Gastrocnemius medialis (tissue), 4 donors: ENCODE measurements at regions not wholly inside any gene's neighbourhood (a gene's known extent, or its start where the extent isn't known, plus 50 kb on each side); places are given as distances from the start of the nearest gene placed in this dataset.

ENCODE experiments used
- POLR2A ChIP-seq, 2 donors: fragments of 450-650 bp; IDR thresholded peaks; one replicate each; pipeline ENCODE4 v1.6.1; 2017; ENCODE audit warnings: antibody characterized with exemption in 2 of 2, mild to moderate bottlenecking in 2 of 2, moderate library complexity in 2 of 2
- TF ChIP-seq, protein P1 (sequence below), 5 experiments: fragments of 450-650 bp in 3 of 5; fragments of 200-600 bp in 2 of 5; sonication (generic) in 2 of 5; IDR thresholded peaks in 4 of 5; conservative IDR thresholded peaks in 1 of 5; 1 replicate in 4 of 5; 2 replicates in 1 of 5; pipeline ENCODE4 v1.5.1; 2016 to 2019; ENCODE audit warnings: antibody characterized with exemption in 5 of 5, mild to moderate bottlenecking in 3 of 5, moderate library complexity in 3 of 5

DNA sequence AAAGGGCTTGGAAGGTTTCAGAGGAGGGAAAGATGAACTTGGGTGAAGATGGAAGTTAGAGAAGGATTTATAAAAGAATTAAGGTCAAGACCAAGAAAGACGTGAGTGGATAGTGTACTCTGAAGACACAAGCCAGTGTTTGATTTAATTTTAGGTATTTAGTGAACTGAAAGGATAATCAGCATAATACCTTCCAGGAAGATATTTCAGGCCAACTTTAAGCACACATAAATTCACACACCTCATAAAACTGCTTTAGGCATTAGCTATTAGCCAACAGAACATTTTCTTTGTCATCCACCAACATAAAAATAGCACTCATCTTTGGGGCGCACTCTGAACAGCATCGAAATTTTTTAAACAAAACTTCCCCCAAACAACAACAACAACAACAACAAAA is 71.7 kb upstream of the CSNK1A1L start:
- TF ChIP-seq, protein P1, sequence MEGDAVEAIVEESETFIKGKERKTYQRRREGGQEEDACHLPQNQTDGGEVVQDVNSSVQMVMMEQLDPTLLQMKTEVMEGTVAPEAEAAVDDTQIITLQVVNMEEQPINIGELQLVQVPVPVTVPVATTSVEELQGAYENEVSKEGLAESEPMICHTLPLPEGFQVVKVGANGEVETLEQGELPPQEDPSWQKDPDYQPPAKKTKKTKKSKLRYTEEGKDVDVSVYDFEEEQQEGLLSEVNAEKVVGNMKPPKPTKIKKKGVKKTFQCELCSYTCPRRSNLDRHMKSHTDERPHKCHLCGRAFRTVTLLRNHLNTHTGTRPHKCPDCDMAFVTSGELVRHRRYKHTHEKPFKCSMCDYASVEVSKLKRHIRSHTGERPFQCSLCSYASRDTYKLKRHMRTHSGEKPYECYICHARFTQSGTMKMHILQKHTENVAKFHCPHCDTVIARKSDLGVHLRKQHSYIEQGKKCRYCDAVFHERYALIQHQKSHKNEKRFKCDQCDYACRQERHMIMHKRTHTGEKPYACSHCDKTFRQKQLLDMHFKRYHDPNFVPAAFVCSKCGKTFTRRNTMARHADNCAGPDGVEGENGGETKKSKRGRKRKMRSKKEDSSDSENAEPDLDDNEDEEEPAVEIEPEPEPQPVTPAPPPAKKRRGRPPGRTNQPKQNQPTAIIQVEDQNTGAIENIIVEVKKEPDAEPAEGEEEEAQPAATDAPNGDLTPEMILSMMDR (IDR thresholded peaks at IDR 0.05 in 4 of 5, conservative IDR thresholded peaks at IDR 0.05 in 1 of 5), result no peak
- no peak for TF ChIP-seq POLR2A (IDR thresholded peaks at IDR 0.05)
